ENCODE measurements at regions not wholly inside any gene's neighbourhood (a gene's known extent, or its start where the extent isn't known, plus 50 kb on each side); places are given as distances from the start of the nearest gene placed in this dataset.

- ATAC-seq (no peak), DNase-seq (ENCODE audit: low spot score) (no peak)
- H3K9me3 Mint-ChIP-seq: peaks cover 23% of the 10 kb centered on the region
- ChIA-PET CTCF (interaction anchor here (0.9 kb wide), 1 partner anchor 79 kb away, joined by 3 read pairs; no protein-coding TSS in a partner anchor), POLR2A (no interaction called here)
- H3K27ac Mint-ChIP-seq: no peak overlapping the region; the same call in 1 of the 2 replicates
- H3K4me1 Mint-ChIP-seq: peaks cover 3% of the 10 kb centered on the region; the same call in 1 of the 2 replicates
- H3K4me3 Mint-ChIP-seq: no peak overlapping the region
- TF ChIP-seq ZNF671 (CRISPR knock-in tag; IDR thresholded peaks at IDR 0.05) (no peak), PRDM15 (CRISPR knock-in tag; IDR thresholded peaks at IDR 0.05) (no peak), E2F4 (CRISPR knock-in tag; IDR thresholded peaks at IDR 0.05; ENCODE audit: borderline replicate concordance, low read depth) (no peak)
- no peaks in the 10 kb centered on the region for H3K36me3 Mint-ChIP-seq
- no peaks in the 10 kb centered on the region; the same call in 1 of the 2 replicates for H3K27me3 Mint-ChIP-seq (ENCODE audit: low read depth)
Measured at GRCh38 chr3:73270839-73271483, 209.5 kb downstream of the EBLN2 start.

- peaks cover 13% of the 10 kb centered on the region for H3K9me3 Mint-ChIP-seq
- DNase-seq (ENCODE audit: low spot score) (no peak), ATAC-seq (no peak)
- H3K36me3 Mint-ChIP-seq: no peaks in the 10 kb centered on the region
- ChIA-PET CTCF (no interaction called here), POLR2A (no interaction called here)
- no peak overlapping the region for H3K27ac Mint-ChIP-seq
- peaks cover 3% of the 10 kb centered on the region; the same call in 1 of the 2 replicates for H3K4me1 Mint-ChIP-seq
- no peaks in the 10 kb centered on the region for H3K27me3 Mint-ChIP-seq (ENCODE audit: low read depth)
- TF ChIP-seq NFATC4 (CRISPR knock-in tag; IDR thresholded peaks at IDR 0.05) (no peak), ZNF281 (CRISPR knock-in tag; IDR thresholded peaks at IDR 0.05) (no peak), OVOL2 (CRISPR knock-in tag; IDR thresholded peaks at IDR 0.05; ENCODE audit: borderline replicate concordance) (no peak), ETV6 (CRISPR knock-in tag; IDR thresholded peaks at IDR 0.05) (no peak), CREB1 (CRISPR knock-in tag; IDR thresholded peaks at IDR 0.05) (no peak), IRF2 (CRISPR knock-in tag; IDR thresholded peaks at IDR 0.05; ENCODE audit: borderline replicate concordance, low read depth) (no peak)
- no peak overlapping the region for H3K4me3 Mint-ChIP-seq
Measured at GRCh38 chr3:73273341-73273740, 211.9 kb downstream of the EBLN2 start.

- DNase-seq (ENCODE audit: low spot score) (no peak), ATAC-seq (no peak)
- H3K27ac Mint-ChIP-seq: no peak overlapping the region
- POLR2A ChIA-PET: no interaction called here
- CTCF ChIA-PET: no interaction called here
- peaks cover 2% of the 10 kb centered on the region for H3K9me3 Mint-ChIP-seq
- no peaks in the 10 kb centered on the region for H3K36me3 Mint-ChIP-seq
- no peaks in the 10 kb centered on the region for H3K4me1 Mint-ChIP-seq
- H3K27me3 Mint-ChIP-seq (ENCODE audit: low read depth): no peaks in the 10 kb centered on the region
- H3K4me3 Mint-ChIP-seq: no peak overlapping the region
- TF ChIP-seq HMGA2 (CRISPR knock-in tag; IDR thresholded peaks at IDR 0.05): no peak
- TF ChIP-seq NR1H2 (CRISPR knock-in tag; IDR thresholded peaks at IDR 0.05): no peak
- no peak for TF ChIP-seq CREM (CRISPR knock-in tag; IDR thresholded peaks at IDR 0.05)
- no peak for TF ChIP-seq FOXJ3 (CRISPR knock-in tag; IDR thresholded peaks at IDR 0.05; ENCODE audit: borderline replicate concordance)
- no peak for TF ChIP-seq ESRRA (CRISPR knock-in tag; IDR thresholded peaks at IDR 0.05; ENCODE audit: borderline replicate concordance)
- TF ChIP-seq NFYB (CRISPR knock-in tag; conservative IDR thresholded peaks at IDR 0.05; ENCODE audit: low read depth): no peak
- no peak for TF ChIP-seq NR3C1 (CRISPR knock-in tag; conservative IDR thresholded peaks at IDR 0.05; ENCODE audit: low read depth)
- TF ChIP-seq ZSCAN18 (CRISPR knock-in tag; IDR thresholded peaks at IDR 0.05): no peak
- no peak for TF ChIP-seq ARID4B (CRISPR knock-in tag; IDR thresholded peaks at IDR 0.05; ENCODE audit: borderline replicate concordance)
- no peak for TF ChIP-seq MYBL2 (CRISPR knock-in tag; IDR thresholded peaks at IDR 0.05)
Measured at GRCh38 chr3:73280746-73281145, 219.3 kb downstream of the EBLN2 start.

Data from WTC11 (cell line).